ENCODE measurements at regions not wholly inside any gene's neighbourhood (a gene's known extent, or its start where the extent isn't known, plus 50 kb on each side); places are given as distances from the start of the nearest gene placed in this dataset.

DNA sequence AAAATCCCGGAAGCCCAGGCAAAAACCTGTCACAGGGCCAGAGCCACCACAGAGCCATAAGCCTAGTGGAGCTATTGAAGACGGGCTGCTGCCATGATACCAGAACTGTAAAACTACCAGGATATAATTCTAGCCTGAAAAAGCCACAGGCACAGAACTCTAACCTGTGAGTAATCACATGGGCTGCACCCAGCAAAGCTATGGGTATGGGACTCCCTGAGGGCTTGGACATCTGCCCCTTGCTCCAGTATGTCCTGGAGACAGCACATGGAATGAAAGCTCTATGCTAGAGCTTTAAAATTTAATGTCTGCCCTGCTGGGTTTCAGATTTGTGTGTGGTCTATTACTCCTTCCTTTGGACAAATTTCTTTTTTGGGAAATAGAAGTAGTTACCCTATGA lies 2183.6 kb upstream of the CELF4 start:
- DNase-seq (ENCODE audit: low spot score), result no peak
- in situ Hi-C loops (cut with HindIII; ENCODE audit: low sequenced_read_pairs), result no loop called here

DNA sequence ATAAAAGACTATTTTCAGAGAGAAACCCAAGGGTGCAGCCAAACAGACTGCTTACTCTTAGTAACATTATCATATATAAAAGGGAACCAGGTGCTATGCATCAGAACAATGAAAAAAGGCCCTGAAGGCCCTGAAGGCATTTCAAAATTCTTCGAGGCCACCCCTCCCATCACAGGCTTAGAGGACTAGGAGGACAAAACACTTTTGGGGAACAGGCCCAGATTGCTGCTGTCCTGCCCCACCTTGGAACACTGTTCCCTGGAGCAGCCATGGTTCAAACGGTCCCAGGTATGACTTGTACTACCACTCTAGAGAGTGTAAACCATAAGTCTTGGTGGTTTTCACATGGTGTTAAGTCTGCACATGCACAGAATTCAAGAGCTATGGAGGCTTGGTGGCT lies 2183.1 kb upstream of the CELF4 start:
- in situ Hi-C loops (cut with HindIII; ENCODE audit: low sequenced_read_pairs), result no loop called here
- DNase-seq (ENCODE audit: low spot score), result no peak

DNA sequence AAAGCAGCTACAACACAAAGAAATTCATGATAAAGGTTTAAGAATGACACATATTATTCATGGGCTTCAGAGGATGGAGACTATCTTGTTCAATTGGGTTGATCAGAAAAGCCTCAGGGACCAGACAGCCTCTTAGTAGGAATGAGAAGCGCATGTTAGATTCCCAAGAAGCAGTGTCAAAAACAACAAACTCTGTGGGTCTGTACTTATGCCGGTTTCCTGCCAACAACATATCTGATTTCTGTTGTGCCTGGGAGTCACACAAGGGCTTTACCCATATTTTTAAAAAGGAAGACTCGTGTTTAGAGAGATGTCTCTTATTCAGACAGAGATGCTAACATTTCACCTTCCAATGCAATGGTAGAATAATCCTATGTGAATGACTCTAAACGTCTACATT lies 2180.6 kb upstream of the CELF4 start:
- no peak for DNase-seq (ENCODE audit: low spot score)

DNA sequence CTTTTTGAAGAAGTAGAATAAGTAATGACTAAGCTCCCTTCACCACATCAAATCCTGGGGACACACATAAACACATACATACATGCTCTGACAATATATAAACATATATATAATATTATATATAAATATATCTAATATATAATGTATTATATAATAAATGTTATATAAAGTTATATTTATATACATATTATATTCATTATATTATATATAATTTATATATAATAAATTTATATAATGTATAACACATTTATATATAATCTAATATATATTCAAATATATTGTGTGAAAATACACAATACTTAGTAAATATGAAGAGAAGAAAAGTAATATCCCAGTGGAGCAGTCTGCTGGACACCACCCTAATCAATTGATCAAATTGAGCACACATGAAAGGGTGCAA lies 2177.9 kb upstream of the CELF4 start:
- in situ Hi-C loops (cut with HindIII; ENCODE audit: low sequenced_read_pairs), result no loop called here
- DNase-seq (ENCODE audit: low spot score), result no peak

More for the DNA sequence above, 2180.6 kb upstream of the CELF4 start:
- in situ Hi-C loops (cut with HindIII; ENCODE audit: low sequenced_read_pairs), result no loop called here

DNA sequence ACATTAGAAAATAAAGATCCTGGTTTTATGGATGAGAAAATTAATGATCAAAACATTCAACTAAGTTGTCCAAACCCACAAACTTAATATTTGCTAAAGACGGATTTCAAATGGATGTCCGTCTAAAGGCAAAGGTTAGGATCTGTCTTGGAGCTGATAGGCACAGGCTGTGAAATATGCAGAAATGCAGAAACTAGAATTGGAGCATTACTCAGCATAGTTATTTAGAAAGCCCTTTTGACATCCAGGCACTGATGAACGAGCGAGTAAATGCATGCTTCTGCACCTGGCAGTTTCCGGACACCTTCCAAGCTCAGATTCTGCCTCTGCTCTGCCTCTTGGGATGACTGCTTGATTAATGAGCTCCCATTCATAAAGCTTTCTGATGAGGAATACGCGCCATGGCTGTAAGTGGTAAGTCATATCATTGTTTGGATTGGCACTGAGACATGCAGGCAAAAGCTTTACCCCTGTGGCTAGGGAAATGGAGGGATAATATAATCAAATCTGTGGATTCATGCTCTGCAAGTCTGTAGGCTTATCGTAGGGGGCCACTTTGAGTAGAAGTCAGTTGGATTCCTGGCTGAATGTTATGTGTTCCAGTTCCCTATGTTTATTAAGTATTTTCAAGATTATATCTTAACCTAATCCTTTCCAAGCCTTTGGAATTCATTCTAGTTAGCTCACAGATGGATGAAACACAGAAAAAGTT lies 2176.3 kb upstream of the CELF4 start:
- in situ Hi-C loops (cut with HindIII; ENCODE audit: low sequenced_read_pairs), result no loop called here
- DNase-seq (ENCODE audit: low spot score), result no peak

DNA sequence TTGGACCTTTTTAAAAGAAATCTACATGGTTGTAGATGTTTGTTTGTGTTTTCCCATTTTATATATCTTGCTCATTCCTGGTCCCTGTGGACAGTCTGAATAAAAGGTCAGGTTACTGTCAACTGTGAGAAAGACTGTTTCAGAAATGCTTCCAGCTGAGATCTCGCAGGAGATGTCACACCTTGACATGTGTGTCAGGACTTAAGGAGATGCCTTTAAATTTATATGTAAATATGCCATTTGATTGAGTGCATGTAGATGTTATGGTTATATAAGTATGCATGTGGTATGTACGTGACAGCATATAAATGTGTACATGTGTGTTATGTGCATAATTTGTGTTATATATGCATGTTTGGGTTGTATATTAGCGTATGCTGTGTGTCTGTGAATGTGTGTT lies 2172.3 kb upstream of the CELF4 start:
- no peak for DNase-seq (ENCODE audit: low spot score)
- in situ Hi-C loops (cut with HindIII; ENCODE audit: low sequenced_read_pairs), result no loop called here

DNA sequence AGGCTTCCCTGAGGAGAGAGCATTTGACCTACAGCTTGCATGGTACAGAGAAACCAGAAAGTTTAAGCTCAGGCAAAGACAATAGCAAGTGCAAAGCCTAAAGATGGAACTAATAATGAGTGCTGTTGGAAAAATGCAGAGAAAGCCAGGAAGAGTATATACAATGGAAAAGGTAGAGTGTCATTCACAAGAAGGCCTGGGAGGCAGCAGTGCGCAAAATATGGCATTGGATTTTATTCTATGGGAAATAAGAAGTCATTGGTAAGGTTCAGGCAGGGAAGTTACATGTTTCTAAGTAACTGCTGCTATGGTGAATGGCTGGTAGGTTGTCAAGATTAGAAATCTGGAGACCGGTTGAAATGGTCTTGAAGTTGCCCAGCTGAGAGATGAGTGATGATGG lies 2167.3 kb upstream of the CELF4 start:
- no peak for DNase-seq (ENCODE audit: low spot score)
- in situ Hi-C loops (cut with HindIII; ENCODE audit: low sequenced_read_pairs), result no loop called here

DNA sequence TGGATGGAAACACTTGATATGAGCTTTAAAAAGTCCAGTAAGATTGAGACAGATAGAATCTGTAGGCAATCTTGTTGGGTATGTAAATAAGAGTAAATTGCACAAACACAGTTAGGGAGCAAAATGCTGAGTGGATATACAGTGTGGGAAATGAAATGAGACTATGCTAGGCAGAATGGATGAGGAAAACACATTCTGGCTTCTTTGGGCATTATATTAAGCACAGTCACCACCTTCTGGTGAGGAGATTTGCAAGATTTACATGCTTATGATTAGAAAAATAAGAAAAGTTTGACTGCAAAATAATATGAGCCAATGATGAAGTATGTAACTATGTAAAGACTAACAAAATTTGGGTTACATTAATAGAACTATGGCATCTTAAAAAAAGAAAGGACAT lies 2165.0 kb upstream of the CELF4 start:
- in situ Hi-C loops (cut with HindIII; ENCODE audit: low sequenced_read_pairs), result no loop called here
- no peak for DNase-seq (ENCODE audit: low spot score)

DNA sequence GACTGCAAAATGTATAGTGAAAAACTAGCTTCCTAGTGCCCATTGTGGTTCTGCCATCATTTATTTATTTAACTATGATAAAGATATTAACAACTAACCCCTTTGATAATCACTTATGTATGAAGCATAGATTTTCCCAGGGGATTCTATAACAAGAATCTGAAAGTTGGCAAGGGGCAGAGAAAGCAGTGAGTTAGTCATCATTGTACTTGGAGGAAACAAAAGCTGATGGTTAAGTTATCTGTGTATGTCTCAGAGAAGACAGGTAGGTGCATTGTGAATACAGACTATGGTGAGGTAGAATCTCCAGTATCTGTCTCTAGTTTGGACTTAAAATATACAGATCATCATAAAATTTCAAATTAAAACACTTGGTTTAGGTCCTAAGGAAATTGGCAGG lies 2159.1 kb upstream of the CELF4 start:
- in situ Hi-C loops (cut with HindIII; ENCODE audit: low sequenced_read_pairs), result no loop called here
- no peak for DNase-seq (ENCODE audit: low spot score)

DNA sequence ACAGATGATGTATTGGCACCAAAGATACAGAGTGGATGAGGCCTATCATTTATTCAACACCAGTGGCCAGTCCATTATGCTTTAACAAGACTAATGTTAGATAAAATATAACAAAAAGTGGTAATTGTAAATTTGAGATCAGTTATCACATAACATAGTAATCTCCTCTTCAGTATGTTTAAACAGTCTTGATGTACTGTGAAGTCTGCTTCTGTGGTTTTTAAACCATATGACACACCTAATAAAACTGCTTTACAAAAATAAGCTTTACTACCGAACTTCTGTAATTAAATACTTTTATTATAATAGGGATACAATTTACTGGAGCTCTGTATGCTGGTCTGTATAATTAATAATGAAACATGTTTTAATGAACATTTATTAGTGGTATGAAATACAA lies 2156.1 kb upstream of the CELF4 start:
- DNase-seq (ENCODE audit: low spot score), result no peak
- in situ Hi-C loops (cut with HindIII; ENCODE audit: low sequenced_read_pairs), result no loop called here

DNA sequence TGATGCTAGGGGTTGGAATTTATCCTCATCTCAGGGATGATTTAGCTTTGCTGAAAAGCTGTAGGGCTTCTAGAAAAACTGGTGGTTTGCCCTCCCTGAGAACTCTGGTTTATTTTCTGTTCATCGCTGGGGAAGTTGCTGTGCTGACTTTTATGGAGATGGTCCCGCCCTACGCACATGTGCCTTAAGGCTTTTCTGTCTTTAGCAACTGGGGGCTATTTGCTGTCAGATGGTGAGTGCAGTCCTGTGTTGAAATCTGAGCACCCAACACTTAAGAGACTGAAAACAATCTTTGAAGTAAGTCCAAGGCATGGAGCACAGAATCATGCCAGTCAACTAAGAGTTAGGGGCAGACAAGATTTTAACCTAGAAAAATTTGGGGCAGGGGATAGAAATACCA lies 2148.4 kb upstream of the CELF4 start:
- in situ Hi-C loops (cut with HindIII; ENCODE audit: low sequenced_read_pairs), result no loop called here

DNA sequence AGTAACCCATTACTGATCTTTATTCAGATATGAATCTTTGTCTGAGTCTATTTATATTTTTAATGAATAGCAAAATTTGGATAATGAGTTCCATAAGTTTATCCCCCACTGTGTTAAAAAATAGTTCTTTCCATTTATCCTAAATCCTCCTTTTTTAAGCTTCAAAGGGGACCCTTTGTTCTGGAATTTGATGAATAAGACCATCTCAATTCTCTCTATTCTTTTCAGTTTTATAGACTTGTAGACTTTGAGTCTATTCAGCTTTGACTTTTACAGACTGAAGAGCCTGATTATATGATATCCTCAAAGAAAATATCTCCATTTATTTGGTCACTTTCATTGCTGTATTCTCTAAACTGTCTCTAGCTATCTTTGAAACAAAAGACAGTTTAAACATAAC lies 2146.1 kb upstream of the CELF4 start:
- no peak for DNase-seq (ENCODE audit: low spot score)
- in situ Hi-C loops (cut with HindIII; ENCODE audit: low sequenced_read_pairs), result no loop called here

More for the DNA sequence above, 2148.4 kb upstream of the CELF4 start:
- DNase-seq (ENCODE audit: low spot score), result no peak

DNA sequence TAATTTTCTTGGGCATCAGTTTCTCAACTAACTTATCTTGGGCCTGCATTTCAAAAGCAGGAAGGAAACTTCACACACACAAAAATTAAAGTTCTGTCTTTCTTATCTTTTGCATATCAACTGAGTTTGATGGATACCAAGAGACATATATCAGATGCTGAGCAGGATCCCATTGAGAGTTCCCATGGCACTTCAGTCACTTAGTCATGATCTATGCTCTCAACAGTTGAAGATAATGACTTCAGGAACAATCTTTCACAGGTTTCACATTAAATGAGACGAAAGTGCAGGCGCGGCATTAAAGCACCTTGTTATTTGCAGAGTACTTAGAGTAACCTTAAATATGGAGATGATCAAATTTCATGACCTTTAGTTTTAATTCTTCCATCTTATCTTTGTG lies 2139.8 kb upstream of the CELF4 start:
- in situ Hi-C loops (cut with HindIII; ENCODE audit: low sequenced_read_pairs), result no loop called here
- no peak for DNase-seq (ENCODE audit: low spot score)

DNA sequence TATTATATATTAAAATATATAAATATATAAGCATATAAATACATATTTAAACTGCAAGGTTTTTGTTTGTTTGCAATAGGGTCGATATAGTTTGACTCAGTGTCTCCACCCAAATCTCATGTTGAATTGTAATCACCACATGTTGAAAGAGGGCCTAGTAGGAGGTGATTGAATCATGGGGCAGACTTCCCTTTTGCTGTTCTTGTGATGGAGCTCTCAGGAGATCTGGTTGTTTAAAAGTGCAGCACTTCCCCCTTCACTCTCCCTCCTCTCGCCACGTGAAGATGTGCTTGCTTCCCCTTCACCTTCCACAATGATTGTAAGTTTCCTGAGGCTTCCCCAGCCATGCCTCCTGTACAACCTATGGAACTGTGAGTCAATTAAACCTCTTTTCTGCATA lies 2137.3 kb upstream of the CELF4 start:
- no peak for DNase-seq (ENCODE audit: low spot score)
- in situ Hi-C loops (cut with HindIII; ENCODE audit: low sequenced_read_pairs), result no loop called here

DNA sequence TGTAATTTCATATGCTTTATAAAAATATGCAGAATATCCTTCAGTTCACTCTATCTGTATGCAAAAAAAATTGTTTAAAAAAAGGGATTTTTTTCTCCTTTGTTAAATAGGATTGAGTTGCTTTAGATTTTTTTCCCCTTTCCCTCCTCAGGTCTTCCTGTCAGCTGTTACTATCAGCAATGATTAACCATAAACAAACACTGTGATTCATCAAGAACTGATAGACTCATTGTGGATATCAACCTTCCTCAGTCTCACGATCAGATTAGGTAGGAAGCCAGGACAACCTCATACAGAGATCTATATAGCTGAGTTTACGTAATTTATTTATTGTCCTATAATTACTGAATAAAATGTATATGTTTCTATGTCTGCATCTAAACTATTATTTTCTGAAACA lies 2136.2 kb upstream of the CELF4 start:
- in situ Hi-C loops (cut with HindIII; ENCODE audit: low sequenced_read_pairs), result no loop called here
- no peak for DNase-seq (ENCODE audit: low spot score)

DNA sequence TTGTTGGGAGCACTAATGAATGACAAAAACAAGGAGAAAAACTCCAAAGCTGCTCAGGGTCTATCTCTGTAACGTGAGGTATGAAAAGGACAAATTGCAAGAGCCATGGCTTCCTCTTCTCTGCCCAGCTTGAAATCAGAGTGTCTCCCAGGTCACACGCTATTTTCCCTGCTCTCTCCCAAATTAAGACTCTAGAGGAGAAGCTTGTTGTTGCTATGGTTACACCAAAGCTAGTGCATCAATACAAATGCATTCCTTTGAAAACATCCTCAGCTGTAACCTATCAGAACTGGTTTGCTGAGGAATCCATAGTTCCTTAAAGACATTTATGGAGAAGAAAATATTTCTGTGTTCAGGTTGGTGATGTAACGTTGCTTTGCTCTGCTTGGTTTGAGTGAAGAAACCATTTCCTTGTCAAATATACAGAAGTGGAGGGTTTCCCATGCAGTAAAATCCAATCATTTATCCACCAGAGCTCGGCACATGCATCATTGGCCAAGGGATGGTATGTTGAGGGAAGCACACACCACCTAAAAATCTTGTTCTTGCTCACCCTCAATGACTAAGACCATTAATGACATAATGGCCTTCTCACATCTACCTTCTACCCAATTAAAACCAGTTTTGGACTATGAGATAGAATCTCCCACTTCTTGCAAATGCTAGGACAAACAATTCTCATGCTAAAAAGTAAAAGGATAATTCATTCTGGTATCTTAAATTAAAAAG lies 2135.6 kb upstream of the CELF4 start:
- no peak for DNase-seq (ENCODE audit: low spot score)
- in situ Hi-C loops (cut with HindIII; ENCODE audit: low sequenced_read_pairs), result no loop called here

DNA sequence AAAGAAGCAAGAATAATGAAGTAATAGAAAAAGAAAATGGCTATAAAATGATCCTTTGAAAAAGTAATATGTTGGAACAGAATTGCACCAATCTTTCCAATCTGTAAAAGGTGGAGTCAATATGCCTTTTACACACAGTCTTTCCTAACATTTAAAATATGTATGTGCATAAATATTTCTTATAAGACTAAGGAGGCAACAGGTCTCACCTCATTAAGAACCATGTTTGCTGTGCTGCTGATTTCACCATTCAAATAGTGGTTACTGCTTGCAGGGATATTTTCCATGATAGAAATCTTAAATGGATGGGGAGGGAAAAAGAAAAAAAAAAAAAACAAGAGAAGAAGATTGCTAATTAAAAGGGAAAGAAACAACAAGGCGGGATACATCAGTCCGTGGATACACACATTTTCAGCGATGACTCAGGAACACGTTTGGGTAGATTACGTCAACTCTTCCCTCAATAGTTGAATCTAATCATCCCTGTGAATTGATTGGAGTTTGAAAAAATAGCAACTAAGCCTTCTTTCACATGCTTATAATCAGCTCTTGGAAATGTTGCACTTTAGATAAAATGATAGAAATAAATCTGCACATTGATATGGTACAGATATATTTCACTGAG lies 2133.9 kb upstream of the CELF4 start:
- in situ Hi-C loops (cut with HindIII; ENCODE audit: low sequenced_read_pairs), result no loop called here

DNA sequence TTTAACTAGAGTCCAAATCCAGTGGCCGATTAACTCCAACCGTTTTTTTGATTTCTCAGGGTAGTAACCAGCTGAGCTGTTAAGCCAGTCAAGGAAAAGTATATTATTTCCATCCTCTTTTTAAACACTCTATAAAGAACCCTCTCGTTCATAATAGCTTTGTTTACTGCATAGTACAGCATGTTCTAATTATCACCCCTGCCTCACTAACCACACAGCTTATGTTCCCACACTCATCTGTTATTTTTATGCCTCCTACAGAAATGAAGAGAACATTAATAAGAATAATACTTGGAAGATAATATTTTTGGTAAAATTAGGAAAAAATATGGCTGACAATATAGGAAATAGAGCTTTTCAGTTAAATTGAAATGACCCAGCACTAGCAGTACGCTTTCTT lies 2132.8 kb upstream of the CELF4 start:
- DNase-seq (ENCODE audit: low spot score), result no peak
- in situ Hi-C loops (cut with HindIII; ENCODE audit: low sequenced_read_pairs), result no loop called here

More for the DNA sequence above, 2133.9 kb upstream of the CELF4 start:
- DNase-seq (ENCODE audit: low spot score), result no peak

DNA sequence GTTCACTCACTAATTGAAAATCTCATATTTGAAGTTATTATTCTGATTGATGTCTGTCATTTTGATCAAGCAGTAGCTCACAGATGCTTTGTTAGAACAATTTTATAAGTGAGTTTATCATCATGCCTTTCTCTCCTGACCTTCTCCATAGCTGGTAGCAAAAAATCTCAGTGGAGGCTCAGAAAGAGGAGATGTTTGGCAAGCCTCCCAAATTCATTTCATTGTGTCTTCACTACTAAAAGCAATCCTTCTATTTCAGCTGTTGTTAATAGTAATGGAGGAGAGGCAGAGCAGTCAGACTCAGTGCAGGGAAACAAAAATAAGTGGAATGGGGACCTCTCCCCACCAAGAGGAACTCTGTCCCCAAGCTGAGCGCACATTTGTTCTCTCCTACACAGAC lies 2127.8 kb upstream of the CELF4 start:
- in situ Hi-C loops (cut with HindIII; ENCODE audit: low sequenced_read_pairs), result no loop called here
- no peak for DNase-seq (ENCODE audit: low spot score)

DNA sequence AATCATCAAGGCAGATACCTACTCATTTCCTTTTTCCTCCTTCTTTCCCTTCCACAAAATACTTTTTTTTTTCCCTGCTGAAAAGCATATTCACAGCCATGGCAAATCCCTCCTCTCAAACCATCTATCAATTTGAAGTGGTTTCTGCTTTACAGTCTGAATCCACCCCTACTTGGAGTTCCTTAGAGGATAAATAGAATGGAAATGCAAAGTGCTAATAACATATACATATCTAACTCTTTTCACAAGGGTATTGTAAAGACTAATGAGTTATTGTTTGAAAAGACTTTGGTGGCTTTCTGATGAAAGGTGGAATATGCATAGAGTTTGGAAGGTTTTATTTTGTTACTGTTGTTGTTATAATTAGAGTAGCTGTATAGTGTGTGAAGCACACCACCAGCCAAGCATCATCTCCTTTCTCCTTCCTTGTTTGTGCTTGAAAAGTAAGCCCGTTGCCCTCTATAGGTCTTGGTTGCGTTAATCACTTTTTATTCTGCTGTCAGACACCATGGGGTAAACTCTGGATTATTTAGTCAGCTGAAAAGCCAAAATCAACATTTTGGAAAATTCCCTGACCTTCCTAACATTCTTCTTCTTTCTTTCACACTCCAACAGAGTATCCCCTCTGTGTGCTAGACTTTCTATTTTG lies 2126.9 kb upstream of the CELF4 start:
- no peak for DNase-seq (ENCODE audit: low spot score)
- in situ Hi-C loops (cut with HindIII; ENCODE audit: low sequenced_read_pairs), result no loop called here

Data from G401 (cell line).